Testis (tissue), 2 donors: ENCODE measurements at regions not wholly inside any gene's neighbourhood (a gene's known extent, or its start where the extent isn't known, plus 50 kb on each side); places are given as distances from the start of the nearest gene placed in this dataset.

Experiments
- POLR2A ChIP-seq: fragments of 450-650 bp; IDR thresholded peaks from one replicate; pipeline ENCODE4 v1.6.1; 2017; ENCODE audit warnings: antibody characterized with exemption, mild to moderate bottlenecking, moderate library complexity
- TF ChIP-seq, protein P1 (sequence below), 3 experiments: fragments of 450-650 bp in 2 of 3; fragments of 200-600 bp in 1 of 3; sonication (generic) in 1 of 3; IDR thresholded peaks; one replicate each; pipeline ENCODE4 v1.5.1; 2016 to 2019; ENCODE audit warnings: antibody characterized with exemption in 3 of 3, mild to moderate bottlenecking in 2 of 3, moderate library complexity in 1 of 3

GRCh38 chr6:27065183-27065582 lies 182.3 kb upstream of the PRSS16 start:
- TF ChIP-seq, protein P1, sequence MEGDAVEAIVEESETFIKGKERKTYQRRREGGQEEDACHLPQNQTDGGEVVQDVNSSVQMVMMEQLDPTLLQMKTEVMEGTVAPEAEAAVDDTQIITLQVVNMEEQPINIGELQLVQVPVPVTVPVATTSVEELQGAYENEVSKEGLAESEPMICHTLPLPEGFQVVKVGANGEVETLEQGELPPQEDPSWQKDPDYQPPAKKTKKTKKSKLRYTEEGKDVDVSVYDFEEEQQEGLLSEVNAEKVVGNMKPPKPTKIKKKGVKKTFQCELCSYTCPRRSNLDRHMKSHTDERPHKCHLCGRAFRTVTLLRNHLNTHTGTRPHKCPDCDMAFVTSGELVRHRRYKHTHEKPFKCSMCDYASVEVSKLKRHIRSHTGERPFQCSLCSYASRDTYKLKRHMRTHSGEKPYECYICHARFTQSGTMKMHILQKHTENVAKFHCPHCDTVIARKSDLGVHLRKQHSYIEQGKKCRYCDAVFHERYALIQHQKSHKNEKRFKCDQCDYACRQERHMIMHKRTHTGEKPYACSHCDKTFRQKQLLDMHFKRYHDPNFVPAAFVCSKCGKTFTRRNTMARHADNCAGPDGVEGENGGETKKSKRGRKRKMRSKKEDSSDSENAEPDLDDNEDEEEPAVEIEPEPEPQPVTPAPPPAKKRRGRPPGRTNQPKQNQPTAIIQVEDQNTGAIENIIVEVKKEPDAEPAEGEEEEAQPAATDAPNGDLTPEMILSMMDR (IDR thresholded peaks at IDR 0.05) = no peak
- no peak for TF ChIP-seq POLR2A
